ENCODE measurements at regions not wholly inside any gene's neighbourhood (a gene's known extent, or its start where the extent isn't known, plus 50 kb on each side); places are given as distances from the start of the nearest gene placed in this dataset.

GRCh38 chr20:57007171-57007540 is 259.3 kb downstream of the BMP7 start:
- no peak for TF ChIP-seq POLR2A (IDR thresholded peaks at IDR 0.05; ENCODE audit: low read depth, low read length)
- no peak for TF ChIP-seq TAF1 (IDR thresholded peaks at IDR 0.05; ENCODE audit: borderline replicate concordance, low read depth, low read length)
